ENCODE measurements at regions not wholly inside any gene's neighbourhood (a gene's known extent, or its start where the extent isn't known, plus 50 kb on each side); places are given as distances from the start of the nearest gene placed in this dataset.

DNA sequence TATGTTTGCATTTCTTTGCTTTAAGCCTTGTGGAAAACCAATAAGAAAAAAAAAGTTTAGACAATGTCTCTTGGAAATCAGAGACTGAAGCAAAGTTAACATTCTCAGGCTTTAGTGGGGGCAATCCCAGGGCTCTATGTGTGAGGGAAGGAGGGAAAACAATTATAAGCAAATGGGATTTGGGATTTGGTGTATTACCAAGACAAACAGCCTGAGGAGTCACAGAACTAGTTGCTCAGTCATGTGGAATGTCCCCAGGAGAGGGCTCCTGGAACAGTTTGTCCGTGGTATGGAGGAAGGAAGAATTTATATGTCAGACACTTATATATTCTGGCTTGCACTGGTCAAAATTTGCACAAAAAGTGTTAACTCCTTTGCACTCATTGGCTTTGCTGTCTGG, 562.9 kb upstream of the TPK1 start:
- TF ChIP-seq, protein P1, sequence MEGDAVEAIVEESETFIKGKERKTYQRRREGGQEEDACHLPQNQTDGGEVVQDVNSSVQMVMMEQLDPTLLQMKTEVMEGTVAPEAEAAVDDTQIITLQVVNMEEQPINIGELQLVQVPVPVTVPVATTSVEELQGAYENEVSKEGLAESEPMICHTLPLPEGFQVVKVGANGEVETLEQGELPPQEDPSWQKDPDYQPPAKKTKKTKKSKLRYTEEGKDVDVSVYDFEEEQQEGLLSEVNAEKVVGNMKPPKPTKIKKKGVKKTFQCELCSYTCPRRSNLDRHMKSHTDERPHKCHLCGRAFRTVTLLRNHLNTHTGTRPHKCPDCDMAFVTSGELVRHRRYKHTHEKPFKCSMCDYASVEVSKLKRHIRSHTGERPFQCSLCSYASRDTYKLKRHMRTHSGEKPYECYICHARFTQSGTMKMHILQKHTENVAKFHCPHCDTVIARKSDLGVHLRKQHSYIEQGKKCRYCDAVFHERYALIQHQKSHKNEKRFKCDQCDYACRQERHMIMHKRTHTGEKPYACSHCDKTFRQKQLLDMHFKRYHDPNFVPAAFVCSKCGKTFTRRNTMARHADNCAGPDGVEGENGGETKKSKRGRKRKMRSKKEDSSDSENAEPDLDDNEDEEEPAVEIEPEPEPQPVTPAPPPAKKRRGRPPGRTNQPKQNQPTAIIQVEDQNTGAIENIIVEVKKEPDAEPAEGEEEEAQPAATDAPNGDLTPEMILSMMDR (IDR thresholded peaks at IDR 0.05): no peak
- TF ChIP-seq POLR2A (IDR thresholded peaks at IDR 0.05): no peak
